ENCODE measurements at regions not wholly inside any gene's neighbourhood (a gene's known extent, or its start where the extent isn't known, plus 50 kb on each side); places are given as distances from the start of the nearest gene placed in this dataset.

- TF ChIP-seq, protein P1, sequence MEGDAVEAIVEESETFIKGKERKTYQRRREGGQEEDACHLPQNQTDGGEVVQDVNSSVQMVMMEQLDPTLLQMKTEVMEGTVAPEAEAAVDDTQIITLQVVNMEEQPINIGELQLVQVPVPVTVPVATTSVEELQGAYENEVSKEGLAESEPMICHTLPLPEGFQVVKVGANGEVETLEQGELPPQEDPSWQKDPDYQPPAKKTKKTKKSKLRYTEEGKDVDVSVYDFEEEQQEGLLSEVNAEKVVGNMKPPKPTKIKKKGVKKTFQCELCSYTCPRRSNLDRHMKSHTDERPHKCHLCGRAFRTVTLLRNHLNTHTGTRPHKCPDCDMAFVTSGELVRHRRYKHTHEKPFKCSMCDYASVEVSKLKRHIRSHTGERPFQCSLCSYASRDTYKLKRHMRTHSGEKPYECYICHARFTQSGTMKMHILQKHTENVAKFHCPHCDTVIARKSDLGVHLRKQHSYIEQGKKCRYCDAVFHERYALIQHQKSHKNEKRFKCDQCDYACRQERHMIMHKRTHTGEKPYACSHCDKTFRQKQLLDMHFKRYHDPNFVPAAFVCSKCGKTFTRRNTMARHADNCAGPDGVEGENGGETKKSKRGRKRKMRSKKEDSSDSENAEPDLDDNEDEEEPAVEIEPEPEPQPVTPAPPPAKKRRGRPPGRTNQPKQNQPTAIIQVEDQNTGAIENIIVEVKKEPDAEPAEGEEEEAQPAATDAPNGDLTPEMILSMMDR (IDR thresholded peaks at IDR 0.05; ENCODE audit: borderline replicate concordance, extremely low read depth, low read length, poor library complexity, severe bottlenecking) = no peak
- no peak for TF ChIP-seq EZH2 (IDR thresholded peaks at IDR 0.05; ENCODE audit: borderline replicate concordance, low read depth, low read length, severe bottlenecking)
These were observed 92.2 kb upstream of the CIBAR2 start for GRCh38 chr16:85204242-85205010.
